Panc1 (cell line): ENCODE measurements at regions not wholly inside any gene's neighbourhood (a gene's known extent, or its start where the extent isn't known, plus 50 kb on each side); places are given as distances from the start of the nearest gene placed in this dataset.

Experiments
- ATAC-seq: fragments of 200-7000 bp; cut with Tn5 transposase; 2 replicates; pipeline ENCODE4 v1.9.1; 2020; ENCODE audit warnings: mild to moderate bottlenecking, moderate library complexity
- BruUV-seq: library from RNA; stranded (reverse); fragments of 400-500 nt; replicated peaks from 2 replicates; lab custom pipeline; 2021; lab: Mats Ljungman, UMichigan
- CTCF ChIA-PET: fragments of 300-600 bp; sonication (Branson Sonifier 250); formaldehyde crosslinking; loops from one replicate; lab custom pipeline; 2022; ENCODE audit warnings: antibody characterized with exemption; lab: Charles Lee
- POLR2A ChIA-PET: fragments of 300-600 bp; sonication (Branson Sonifier 250); formaldehyde crosslinking; loops from one replicate; lab custom pipeline; 2022; ENCODE audit warnings: antibody characterized with exemption; lab: Charles Lee
- DNase-seq: peaks from one replicate; pipeline ENCODE4 v3.0.0-alpha.2; 2010; ENCODE audit warnings: low read depth, low spot score
- H3K27ac ChIP-seq: 2 replicates; pipeline ENCODE4 v1.5.1; 2011; ENCODE audit warnings: mild to moderate bottlenecking, low read length, inconsistent platforms
- H3K27me3 ChIP-seq: fragments of 200-500 bp; sonication (Bioruptor generic); 2 replicates; pipeline ENCODE4 v1.6.0; 2014; ENCODE audit warnings: low read length, inconsistent platforms; ENCODE audit not compliant: control insufficient read depth, insufficient read depth
- H3K36me3 ChIP-seq: fragments of 200-500 bp; sonication (Bioruptor generic); 2 replicates; pipeline ENCODE4 v1.5.1; 2014; ENCODE audit warnings: inconsistent platforms, mild to moderate bottlenecking, low read length, moderate library complexity; ENCODE audit not compliant: control insufficient read depth, insufficient read depth
- H3K4me1 ChIP-seq: 2 replicates; pipeline ENCODE4 v1.5.1; 2011; ENCODE audit warnings: inconsistent platforms, mild to moderate bottlenecking, low read length, moderate library complexity; ENCODE audit not compliant: control insufficient read depth, insufficient read depth
- H3K4me3 ChIP-seq, 2 experiments: 2 replicates each; pipeline ENCODE4 v1.5.1; 2011 to 2012; ENCODE audit warnings: low read depth in 2 of 2, low read length in 2 of 2, mild to moderate bottlenecking in 2 of 2, inconsistent platforms in 1 of 2, moderate library complexity in 1 of 2
- H3K9me3 ChIP-seq: fragments of 200-500 bp; sonication (Bioruptor generic); 2 replicates; pipeline ENCODE4 v1.5.1; 2014; ENCODE audit warnings: low read depth, mild to moderate bottlenecking, inconsistent platforms, low read length, moderate library complexity; ENCODE audit not compliant: control insufficient read depth, insufficient read depth
- CTCF ChIP-seq: fragments of 450-650 bp; IDR thresholded peaks from 2 replicates; pipeline ENCODE4 v1.5.1; 2017; ENCODE audit warnings: mild to moderate bottlenecking
- POLR2AphosphoS5 ChIP-seq: IDR thresholded peaks from 2 replicates; pipeline ENCODE4 v1.6.1; 2012; ENCODE audit warnings: mild to moderate bottlenecking, low read depth, low read length, moderate library complexity
- REST ChIP-seq, 2 experiments: IDR thresholded peaks; 2 replicates each; pipeline ENCODE4 v1.6.1; 2011 to 2012; ENCODE audit warnings: low read depth in 2 of 2, control low read depth in 1 of 2, low read length in 1 of 2, mild to moderate bottlenecking in 1 of 2, moderate library complexity in 1 of 2; ENCODE audit not compliant: insufficient read depth in 1 of 2
- SIN3A ChIP-seq: IDR thresholded peaks from 2 replicates; pipeline ENCODE4 v1.6.1; 2012; ENCODE audit warnings: low read depth, mild to moderate bottlenecking, low read length, moderate library complexity, borderline replicate concordance; ENCODE audit not compliant: insufficient read depth
- TCF7L2 ChIP-seq: IDR thresholded peaks from 2 replicates; pipeline ENCODE4 v1.6.1; 2011; ENCODE audit warnings: mild to moderate bottlenecking, low read depth, low read length, inconsistent platforms
- in situ Hi-C: cut with HindIII; loops from 2 replicates; pipeline ENCODE4 v1.10.0; 2016; ENCODE audit warnings: low sequenced_read_pairs, low pct_unique_long_range_greater_than_20kb
- intact Hi-C: fragments of 100-400 bp; cut with micrococcal nuclease; formaldehyde crosslinking; loops from one replicate; pipeline ENCODE4 v1.10.0; 2022; ENCODE audit not compliant: unreplicated experiment

- peak overlapping the region; percentile 69; the same call in 1 of the 2 replicates for H3K27ac ChIP-seq
- intact Hi-C loops (no loop called here), in situ Hi-C loops (no loop called here)
- no peak overlapping the region for H3K4me3 ChIP-seq
- ChIA-PET POLR2A (no interaction called here), CTCF (no interaction called here)
- H3K9me3 ChIP-seq = peaks cover 21% of the 10 kb centered on the region; the same call in 1 of the 2 replicates
- TF ChIP-seq POLR2AphosphoS5 (no peak), SIN3A (no peak), TCF7L2 (no peak)
- no TSS peak for BruUV-seq
- no peaks in the 10 kb centered on the region for H3K36me3 ChIP-seq
- H3K4me1 ChIP-seq = no peaks in the 10 kb centered on the region; the same call in 1 of the 2 replicates
- no peak for ATAC-seq
- DNase-seq = no peak
- no peaks in the 10 kb centered on the region for H3K27me3 ChIP-seq
Measured at GRCh38 chr2:234265206-234265605, 214.7 kb downstream of the SPP2 start.

GRCh38 chr2:234261736-234262135, 211.2 kb downstream of the SPP2 start:
- Histone ChIP-seq H3K4me1 (peaks cover 18% of the 10 kb centered on the region), H3K27ac (peak overlapping the region; percentile 85), H3K27me3 (no peaks in the 10 kb centered on the region), H3K36me3 (no peaks in the 10 kb centered on the region), H3K9me3 (peaks cover 26% of the 10 kb centered on the region; the same call in 1 of the 2 replicates), H3K4me3 (no peak overlapping the region)
- in situ Hi-C loops = no loop called here
- intact Hi-C loops = no loop called here
- ATAC-seq (no peak), DNase-seq (no peak)
- POLR2A ChIA-PET = interaction anchor here (1.0 kb wide), 1 partner anchor 10 kb away, joined by 3 read pairs; no protein-coding TSS in a partner anchor
- no TSS peak for BruUV-seq
- TF ChIP-seq TCF7L2 (no peak), REST (IDR thresholded peaks at IDR 0.05; ENCODE audit: insufficient read depth in 1 of 2, low read depth in 2 of 2, low read length in 1 of 2) (no peak), POLR2AphosphoS5 (no peak), CTCF (no peak), SIN3A (no peak)
- CTCF ChIA-PET = no interaction called here

GRCh38 chr2:234259440-234259839, 208.9 kb downstream of the SPP2 start:
- intact Hi-C loops = loop anchor here (5.0 kb wide), 3 partner anchors 122 to 282 kb away; no protein-coding TSS in a partner anchor
- H3K36me3 ChIP-seq = no peaks in the 10 kb centered on the region
- ATAC-seq (no peak), DNase-seq (no peak)
- H3K27me3 ChIP-seq = no peaks in the 10 kb centered on the region
- peaks cover 26% of the 10 kb centered on the region; the same call in 1 of the 2 replicates for H3K9me3 ChIP-seq
- in situ Hi-C loops = no loop called here
- TF ChIP-seq TCF7L2 = no peak
- no peak for TF ChIP-seq SIN3A
- TF ChIP-seq POLR2AphosphoS5 = no peak
- no peak for TF ChIP-seq CTCF
- no peak for TF ChIP-seq REST (IDR thresholded peaks at IDR 0.05; ENCODE audit: insufficient read depth in 1 of 2, low read depth in 2 of 2, low read length in 1 of 2)
- peaks cover 39% of the 10 kb centered on the region for H3K4me1 ChIP-seq
- ChIA-PET POLR2A (no interaction called here), CTCF (no interaction called here)
- peak overlapping the region; percentile 99 for H3K27ac ChIP-seq
- BruUV-seq = no TSS peak
- H3K4me3 ChIP-seq = no peak overlapping the region
